ENCODE measurements at regions not wholly inside any gene's neighbourhood (a gene's known extent, or its start where the extent isn't known, plus 50 kb on each side); places are given as distances from the start of the nearest gene placed in this dataset.

- TF ChIP-seq CTCF (IDR thresholded peaks at IDR 0.05) (no peak), POLR2A (IDR thresholded peaks at IDR 0.05) (no peak)
Observed at GRCh38 chr15:93570527-93570926, 481.5 kb upstream of the RGMA start.
